ENCODE measurements at regions not wholly inside any gene's neighbourhood (a gene's known extent, or its start where the extent isn't known, plus 50 kb on each side); places are given as distances from the start of the nearest gene placed in this dataset.
"Not testable (repeated sequence)": the region's sequence is repeated elsewhere in the genome, so short reads cannot be mapped to it uniquely, and the experiment has no call there.

- no peak for DNase-seq (ENCODE audit: low read depth in 3 of 3)
These were observed 128.2 kb downstream of the SLC7A11 start for GRCh38 chr4:138113819-138114400.

DNA sequence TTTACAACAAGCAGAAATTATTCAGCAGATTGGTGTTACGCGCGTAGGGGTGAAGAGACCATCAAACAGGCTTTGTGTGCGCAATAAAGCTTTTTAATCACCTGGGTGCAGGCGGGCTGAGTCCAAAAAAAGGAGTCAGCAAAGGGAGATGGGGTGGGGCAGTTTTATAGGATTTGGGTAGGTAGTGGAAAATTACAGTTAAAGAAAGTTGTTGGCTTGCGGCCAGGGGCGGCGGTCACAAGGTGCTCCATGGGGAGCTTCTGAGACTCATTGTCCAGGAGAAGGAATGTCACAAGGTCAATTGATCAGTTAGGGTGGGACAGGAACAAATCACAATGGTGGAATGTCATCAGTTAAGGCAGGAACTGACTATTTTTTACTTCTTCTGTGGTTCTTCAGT, 129.3 kb downstream of the SLC7A11 start:
- not testable (repeated sequence) for DNase-seq (ENCODE audit: low read depth in 3 of 3)

- no peak for DNase-seq (ENCODE audit: low read depth in 3 of 3)
These were observed 129.8 kb downstream of the SLC7A11 start for GRCh38 chr4:138112389-138112788.

GRCh38 chr4:138111462-138112000, 130.6 kb downstream of the SLC7A11 start:
- DNase-seq (ENCODE audit: low read depth in 3 of 3), result no peak

DNA sequence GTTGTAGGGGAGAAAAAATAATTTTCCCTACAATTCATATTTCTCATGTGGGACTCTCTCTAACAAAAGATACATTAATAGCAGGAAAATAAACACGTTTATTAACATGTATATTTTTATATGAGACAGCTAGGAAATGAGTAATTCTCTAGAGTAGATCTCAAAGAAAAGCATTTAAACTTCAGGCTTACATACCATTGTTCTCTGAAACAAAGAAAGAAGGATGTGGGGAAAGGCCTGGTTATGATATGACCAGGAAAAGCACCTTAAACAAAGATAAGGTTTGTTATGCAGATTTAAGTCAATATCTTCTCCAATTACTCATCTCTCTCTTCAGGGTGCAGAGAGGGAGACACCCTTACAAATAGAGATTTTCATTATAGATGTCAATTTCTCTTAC, 131.3 kb downstream of the SLC7A11 start:
- DNase-seq (ENCODE audit: low read depth in 3 of 3), result no peak

- DNase-seq (ENCODE audit: low read depth in 3 of 3), result no peak
These were observed 135.1 kb downstream of the SLC7A11 start for GRCh38 chr4:138107023-138107422.

DNA sequence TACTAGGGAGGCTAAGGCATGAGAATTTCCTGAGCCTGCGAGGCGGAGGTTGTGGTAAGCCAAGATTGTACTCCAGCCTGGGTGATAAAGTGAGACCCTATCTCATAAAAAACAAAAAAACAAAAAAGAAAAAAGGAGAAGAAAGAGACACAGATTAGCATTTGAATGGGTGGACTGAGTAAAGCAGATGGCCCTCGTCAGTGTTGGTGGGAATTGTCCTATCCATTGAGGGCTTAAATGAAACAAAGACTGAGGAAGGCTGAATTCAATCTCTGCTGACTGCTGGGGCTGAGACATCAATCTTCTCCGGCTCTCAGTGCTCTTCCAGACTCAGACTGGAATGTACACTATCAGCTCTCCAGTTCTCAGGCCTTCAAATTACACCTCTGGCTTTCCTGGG, 136.8 kb downstream of the SLC7A11 start:
- no peak for DNase-seq (ENCODE audit: low read depth in 3 of 3)

- DNase-seq (ENCODE audit: low read depth in 3 of 3), result no peak
These were observed 137.9 kb downstream of the SLC7A11 start for GRCh38 chr4:138104284-138104680.

GRCh38 chr4:138103597-138104283, 138.4 kb downstream of the SLC7A11 start:
- no peak for DNase-seq (ENCODE audit: low read depth in 3 of 3)

GRCh38 chr4:138099385-138099784, 142.8 kb downstream of the SLC7A11 start:
- no peak for DNase-seq (ENCODE audit: low read depth in 3 of 3)

- no peak for DNase-seq (ENCODE audit: low read depth in 3 of 3)
These were observed 144.1 kb downstream of the SLC7A11 start for GRCh38 chr4:138097912-138098600.

GRCh38 chr4:138096384-138097062, 145.6 kb downstream of the SLC7A11 start:
- DNase-seq (ENCODE audit: low read depth in 3 of 3), result no peak

GRCh38 chr4:138095378-138095777, 146.8 kb downstream of the SLC7A11 start:
- DNase-seq (ENCODE audit: low read depth in 3 of 3), result no peak

- DNase-seq (ENCODE audit: low read depth in 3 of 3), result no peak
These were observed 150.1 kb downstream of the SLC7A11 start for GRCh38 chr4:138092060-138092459.

- DNase-seq (ENCODE audit: low read depth in 3 of 3), result no peak
These were observed 151.1 kb downstream of the SLC7A11 start for GRCh38 chr4:138090918-138091676.

DNA sequence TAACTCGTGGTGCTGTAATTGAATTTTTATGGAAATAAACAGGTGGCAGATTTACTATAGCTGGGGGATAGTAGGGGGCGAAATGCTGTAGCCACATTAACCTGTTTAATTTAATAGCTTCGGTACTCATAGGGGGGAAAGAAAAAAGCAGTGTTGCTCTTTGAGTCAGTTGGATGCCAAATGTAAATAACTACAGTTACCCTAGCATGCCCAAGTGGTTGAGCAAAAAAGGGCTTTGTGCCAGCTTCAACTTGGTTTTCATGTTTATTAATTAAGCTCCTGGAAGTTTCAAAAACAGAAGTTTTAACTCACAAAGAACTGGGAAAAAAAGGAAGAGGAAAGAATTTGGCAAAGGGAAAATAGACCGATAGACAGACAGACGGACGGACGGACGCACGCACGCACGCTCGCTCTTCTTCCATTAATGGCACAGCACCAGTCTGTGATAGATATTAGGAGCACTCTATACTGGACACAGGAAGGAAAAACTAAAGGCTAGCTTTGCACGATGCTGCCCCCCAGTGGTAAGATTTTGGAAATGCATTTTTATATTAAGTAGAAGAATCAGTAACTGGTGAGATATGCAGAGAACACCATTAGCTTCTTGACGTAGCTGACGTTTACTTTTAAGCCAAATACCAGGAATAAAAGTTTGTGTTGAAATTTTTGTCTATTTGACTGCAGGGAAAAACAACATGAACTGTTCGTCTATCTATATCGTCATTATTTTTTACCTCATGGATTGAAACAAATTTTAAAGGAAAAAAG, 151.8 kb downstream of the SLC7A11 start:
- DNase-seq (ENCODE audit: low read depth in 3 of 3), result peak in 1 of 3 experiments; percentile 1

- DNase-seq (ENCODE audit: low read depth in 3 of 3), result no peak
These were observed 153.5 kb downstream of the SLC7A11 start for GRCh38 chr4:138088449-138089208.

DNA sequence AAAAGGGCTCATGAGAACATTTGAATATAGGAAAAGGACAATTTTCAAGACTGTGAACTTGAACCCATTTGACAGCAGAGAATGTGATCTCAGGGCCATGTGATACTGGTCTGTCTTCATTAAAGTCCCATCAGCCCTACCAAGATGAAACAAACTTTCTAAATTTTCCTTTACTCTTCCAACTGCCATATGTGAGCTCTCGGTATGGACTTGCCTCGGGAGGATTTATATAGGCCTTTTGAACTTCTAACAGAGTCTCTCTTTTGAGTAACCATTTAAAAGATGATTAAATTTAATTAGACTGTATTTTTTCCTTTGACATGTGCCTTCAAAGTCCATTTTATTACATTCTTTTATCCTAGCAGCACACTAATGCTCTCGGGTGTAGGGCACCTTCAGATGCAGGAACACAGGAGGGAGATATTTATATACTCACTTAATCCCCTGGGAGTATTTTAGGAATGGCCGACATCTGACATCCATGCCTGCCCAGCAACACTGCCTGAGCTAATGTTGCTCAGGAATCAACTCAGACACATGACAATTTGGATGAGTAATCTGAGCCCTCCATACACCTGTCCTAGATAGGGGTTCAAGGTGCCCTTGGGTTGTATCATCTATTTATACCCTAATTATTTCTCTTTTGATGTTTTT, 155.0 kb downstream of the SLC7A11 start:
- no peak for DNase-seq (ENCODE audit: low read depth in 3 of 3)

- DNase-seq (ENCODE audit: low read depth in 3 of 3), result no peak
These were observed 155.5 kb downstream of the SLC7A11 start for GRCh38 chr4:138086611-138087041.
